ENCODE measurements at regions not wholly inside any gene's neighbourhood (a gene's known extent, or its start where the extent isn't known, plus 50 kb on each side); places are given as distances from the start of the nearest gene placed in this dataset.

GRCh38 chr3:84806958-84807357 is 151.8 kb upstream of the CADM2 start:
- ChIA-PET POLR2A (no interaction called here), CTCF (no interaction called here)
- no peak for TF ChIP-seq CTCF (IDR thresholded peaks at IDR 0.05; ENCODE audit: control extremely low read depth, extremely low read depth, low read depth, missing control alignments)
- no peak for DNase-seq (ENCODE audit: extremely low spot score)

- CTCF ChIA-PET = interaction anchor here (1.4 kb wide), 1 partner anchor 23 kb away, joined by 3 read pairs; no protein-coding TSS in a partner anchor
- POLR2A ChIA-PET = no interaction called here
- DNase-seq (ENCODE audit: extremely low spot score) = no peak
Observed at GRCh38 chr3:84820126-84820525, 138.7 kb upstream of the CADM2 start.

GRCh38 chr3:84820906-84821305 is 137.9 kb upstream of the CADM2 start:
- POLR2A ChIA-PET = no interaction called here
- DNase-seq (ENCODE audit: extremely low spot score) = no peak
- no peak for TF ChIP-seq CTCF (IDR thresholded peaks at IDR 0.05; ENCODE audit: control extremely low read depth, extremely low read depth, low read depth, missing control alignments)
- CTCF ChIA-PET = interaction anchor here (1.4 kb wide), 1 partner anchor 22 kb away, joined by 3 read pairs; no protein-coding TSS in a partner anchor

More at GRCh38 chr3:84820126-84820525, 138.7 kb upstream of the CADM2 start:
- no peak for TF ChIP-seq CTCF (IDR thresholded peaks at IDR 0.05; ENCODE audit: control extremely low read depth, extremely low read depth, low read depth, missing control alignments)

- DNase-seq (ENCODE audit: extremely low spot score) = no peak
- ChIA-PET POLR2A (no interaction called here), CTCF (interaction anchor here (1.1 kb wide), 1 partner anchor 10 kb away, joined by 4 read pairs; no protein-coding TSS in a partner anchor)
- no peak for TF ChIP-seq CTCF (IDR thresholded peaks at IDR 0.05; ENCODE audit: control extremely low read depth, extremely low read depth, low read depth, missing control alignments)
Observed at GRCh38 chr3:84825817-84826216, 133.0 kb upstream of the CADM2 start.

GRCh38 chr3:84830476-84830875 is 128.3 kb upstream of the CADM2 start:
- no peak for TF ChIP-seq CTCF (IDR thresholded peaks at IDR 0.05; ENCODE audit: control extremely low read depth, extremely low read depth, low read depth, missing control alignments)
- CTCF ChIA-PET = no interaction called here
- no peak for DNase-seq (ENCODE audit: extremely low spot score)
- POLR2A ChIA-PET = no interaction called here

GRCh38 chr3:84835366-84835765 is 123.4 kb upstream of the CADM2 start:
- no peak for TF ChIP-seq CTCF (IDR thresholded peaks at IDR 0.05; ENCODE audit: control extremely low read depth, extremely low read depth, low read depth, missing control alignments)
- ChIA-PET POLR2A (no interaction called here), CTCF (interaction anchor here (1.3 kb wide), 1 partner anchor 10 kb away, joined by 4 read pairs; no protein-coding TSS in a partner anchor)
- DNase-seq (ENCODE audit: extremely low spot score) = no peak

- ChIA-PET CTCF (no interaction called here), POLR2A (no interaction called here)
- DNase-seq (ENCODE audit: extremely low spot score) = no peak
- TF ChIP-seq CTCF (IDR thresholded peaks at IDR 0.05; ENCODE audit: control extremely low read depth, extremely low read depth, low read depth, missing control alignments) = no peak
Observed at GRCh38 chr3:84836961-84837360, 121.8 kb upstream of the CADM2 start.
